GM23248 (cell line): ENCODE measurements at regions not wholly inside any gene's neighbourhood (a gene's known extent, or its start where the extent isn't known, plus 50 kb on each side); places are given as distances from the start of the nearest gene placed in this dataset.

Source experiments
- DNase-seq: peaks from one replicate; pipeline ENCODE4 v3.0.0-alpha.2; 2015
- H2AFZ ChIP-seq: fragments of 200-600 bp; sonication (generic); 2 replicates; pipeline ENCODE4 v1.6.1; 2016; ENCODE audit warnings: antibody characterized with exemption
- H3F3A ChIP-seq: fragments of 200-600 bp; sonication (generic); 2 replicates; pipeline ENCODE4 v1.6.1; 2016; ENCODE audit warnings: mild to moderate bottlenecking, antibody characterized with exemption, mixed run types; ENCODE audit not compliant: insufficient read depth
- H3K27ac ChIP-seq: fragments of 200-600 bp; sonication (generic); 2 replicates; pipeline ENCODE4 v1.5.1; 2016; ENCODE audit warnings: mild to moderate bottlenecking
- H3K27me3 ChIP-seq: fragments of 200-600 bp; sonication (generic); replicated peaks from 2 replicates; pipeline ENCODE4 v1.6.1; 2016; ENCODE audit warnings: mild to moderate bottlenecking; ENCODE audit not compliant: insufficient read depth
- H3K36me3 ChIP-seq: fragments of 200-600 bp; sonication (generic); 2 replicates; pipeline ENCODE4 v1.6.1; 2016; ENCODE audit warnings: low read depth, mild to moderate bottlenecking
- H3K4me1 ChIP-seq: fragments of 200-600 bp; sonication (generic); 2 replicates; pipeline ENCODE4 v1.6.1; 2016; ENCODE audit warnings: mild to moderate bottlenecking; ENCODE audit not compliant: insufficient read depth
- H3K4me2 ChIP-seq: fragments of 200-600 bp; sonication (generic); one replicate; pipeline ENCODE4 v1.6.1; 2016; ENCODE audit warnings: mild to moderate bottlenecking; ENCODE audit not compliant: unreplicated experiment
- H3K4me3 ChIP-seq: fragments of 200-600 bp; sonication (generic); 2 replicates; pipeline ENCODE4 v1.5.1; 2016; ENCODE audit warnings: mild to moderate bottlenecking
- H3K79me2 ChIP-seq: fragments of 200-600 bp; sonication (generic); 2 replicates; pipeline ENCODE4 v1.6.1; 2016; ENCODE audit warnings: mild to moderate bottlenecking; ENCODE audit not compliant: insufficient read depth
- H3K9ac ChIP-seq: fragments of 200-600 bp; sonication (generic); 2 replicates; pipeline ENCODE4 v1.6.1; 2016; ENCODE audit warnings: mild to moderate bottlenecking
- H3K9me2 ChIP-seq: fragments of 200-600 bp; sonication (generic); 2 replicates; pipeline ENCODE4 v1.6.1; 2016; ENCODE audit warnings: mixed run types, mild to moderate bottlenecking, moderate library complexity; ENCODE audit not compliant: insufficient read depth
- H3K9me3 ChIP-seq: fragments of 200-600 bp; sonication (generic); one replicate; pipeline ENCODE4 v1.6.1; 2017; ENCODE audit warnings: low read depth
- H4K20me1 ChIP-seq: fragments of 200-600 bp; sonication (generic); 2 replicates; pipeline ENCODE4 v1.6.0; 2016; ENCODE audit not compliant: insufficient read depth
- EZH2 ChIP-seq: fragments of 200-600 bp; sonication (generic); IDR thresholded peaks from 2 replicates; pipeline ENCODE4 v1.6.1; 2018; ENCODE audit warnings: antibody characterized with exemption, mild to moderate bottlenecking; ENCODE audit not compliant: insufficient read depth, poor library complexity, severe bottlenecking
- EZH2phosphoT487 ChIP-seq: fragments of 200-600 bp; sonication (generic); IDR thresholded peaks from 2 replicates; pipeline ENCODE4 v1.6.1; 2018; ENCODE audit warnings: antibody characterized with exemption, moderate library complexity, mild to moderate bottlenecking, low read depth; ENCODE audit not compliant: insufficient read depth
- WGBS, 2 experiments: methylation state at CpG; one replicate each; pipeline ENCODE4 v1.1.6; 2015 to 2017; ENCODE audit warnings: low lambda C conversion rate in 2 of 2, low coverage in 1 of 2; ENCODE audit errors: missing lambda C conversion rate in 2 of 2; 5-methylcytosine and 5-hydroxymethylcytosine counted together
- in situ Hi-C: fragments of 300-500 bp; cut with MboI; formaldehyde crosslinking; loops from 2 replicates; pipeline ENCODE4 v1.15.0; 2020

GRCh38 chr7:25996006-25996408, 156.0 kb upstream of the NFE2L3 start:
- in situ Hi-C loops = no loop called here
- no peaks in the 10 kb centered on the region for H3F3A ChIP-seq
- 40% methylated on average over 7 of the region's 7 CpGs for WGBS, 2 experiments
- no peaks in the 10 kb centered on the region for H4K20me1 ChIP-seq
- no peak overlapping the region for H3K9ac ChIP-seq
- no peak overlapping the region for H3K4me3 ChIP-seq
- no peaks in the 10 kb centered on the region for H3K9me3 ChIP-seq
- H3K27ac ChIP-seq = no peak overlapping the region
- no peaks in the 10 kb centered on the region for H3K27me3 ChIP-seq
- no peak for TF ChIP-seq EZH2
- TF ChIP-seq EZH2phosphoT487 = no peak
- H3K9me2 ChIP-seq = no peaks in the 10 kb centered on the region
- H3K4me2 ChIP-seq = no peak overlapping the region
- no peaks in the 10 kb centered on the region for H3K79me2 ChIP-seq
- H2AFZ ChIP-seq = no peak overlapping the region
- no peaks in the 10 kb centered on the region for H3K36me3 ChIP-seq
- DNase-seq = no peak
- no peaks in the 10 kb centered on the region for H3K4me1 ChIP-seq

DNA sequence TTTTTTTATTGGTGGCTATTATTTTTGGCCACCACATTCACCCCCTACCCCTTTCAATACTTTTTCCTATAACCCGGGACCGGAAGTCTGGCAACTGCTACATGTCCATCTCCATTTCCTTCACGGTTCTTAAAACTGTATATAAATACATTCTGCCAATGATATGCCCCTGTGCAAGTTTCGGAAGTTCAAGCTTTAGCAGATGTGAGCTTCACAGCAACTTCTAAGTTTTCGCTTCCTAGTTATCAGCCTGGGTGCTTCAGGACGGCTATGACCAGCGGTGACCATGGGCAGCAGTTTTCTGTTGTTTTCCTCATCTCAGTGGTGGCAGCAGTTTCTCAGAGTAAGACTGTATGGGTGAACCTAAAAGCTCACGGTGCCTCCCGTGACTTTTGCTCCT, 153.5 kb upstream of the NFE2L3 start:
- 71 to 79% methylated on average over 9 of the region's 9 CpGs for WGBS, 2 experiments
- no peaks in the 10 kb centered on the region for H3K9me2 ChIP-seq
- in situ Hi-C loops = no loop called here

DNA sequence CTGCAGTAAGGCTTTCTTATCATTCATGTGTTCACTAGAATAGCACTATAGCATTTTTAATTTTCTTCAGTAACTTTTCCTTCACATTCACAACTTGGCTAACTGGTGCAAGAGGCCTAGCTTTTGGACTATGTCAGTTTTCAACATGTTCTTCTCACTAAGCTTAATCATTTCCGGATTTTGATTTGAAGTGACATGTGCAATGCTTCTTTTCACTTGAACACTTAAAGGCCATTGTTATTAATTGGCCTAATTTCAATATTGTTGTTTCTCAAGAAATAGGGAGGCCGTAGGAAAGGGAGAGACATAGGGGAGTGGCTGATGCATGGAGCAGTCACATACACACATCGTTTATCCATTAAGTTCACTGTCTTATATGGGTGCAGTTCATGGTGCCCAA, 151.2 kb upstream of the NFE2L3 start:
- Histone ChIP-seq H3K9me2 (no peaks in the 10 kb centered on the region), H3K27ac (no peak overlapping the region), H4K20me1 (no peaks in the 10 kb centered on the region), H3K9ac (no peak overlapping the region), H3K79me2 (no peaks in the 10 kb centered on the region), H3K4me2 (no peak overlapping the region), H3K4me3 (no peak overlapping the region), H2AFZ (no peak overlapping the region), H3K9me3 (no peaks in the 10 kb centered on the region), H3F3A (no peaks in the 10 kb centered on the region), H3K36me3 (no peaks in the 10 kb centered on the region), H3K4me1 (no peaks in the 10 kb centered on the region), H3K27me3 (no peaks in the 10 kb centered on the region)
- WGBS, 2 experiments = 2 to 3% methylated on average over 3 of the region's 3 CpGs
- TF ChIP-seq EZH2 (no peak), EZH2phosphoT487 (no peak)
- no peak for DNase-seq
- in situ Hi-C loops = no loop called here

More for the DNA sequence above, 153.5 kb upstream of the NFE2L3 start:
- Histone ChIP-seq H2AFZ (no peak overlapping the region), H3K27me3 (no peaks in the 10 kb centered on the region), H3K36me3 (no peaks in the 10 kb centered on the region), H3K4me3 (no peak overlapping the region), H3F3A (no peaks in the 10 kb centered on the region), H3K79me2 (no peaks in the 10 kb centered on the region), H3K27ac (no peak overlapping the region), H4K20me1 (no peaks in the 10 kb centered on the region), H3K9me3 (no peaks in the 10 kb centered on the region), H3K4me1 (no peaks in the 10 kb centered on the region), H3K4me2 (no peak overlapping the region), H3K9ac (no peak overlapping the region)
- no peak for TF ChIP-seq EZH2
- no peak for TF ChIP-seq EZH2phosphoT487
- no peak for DNase-seq

DNA sequence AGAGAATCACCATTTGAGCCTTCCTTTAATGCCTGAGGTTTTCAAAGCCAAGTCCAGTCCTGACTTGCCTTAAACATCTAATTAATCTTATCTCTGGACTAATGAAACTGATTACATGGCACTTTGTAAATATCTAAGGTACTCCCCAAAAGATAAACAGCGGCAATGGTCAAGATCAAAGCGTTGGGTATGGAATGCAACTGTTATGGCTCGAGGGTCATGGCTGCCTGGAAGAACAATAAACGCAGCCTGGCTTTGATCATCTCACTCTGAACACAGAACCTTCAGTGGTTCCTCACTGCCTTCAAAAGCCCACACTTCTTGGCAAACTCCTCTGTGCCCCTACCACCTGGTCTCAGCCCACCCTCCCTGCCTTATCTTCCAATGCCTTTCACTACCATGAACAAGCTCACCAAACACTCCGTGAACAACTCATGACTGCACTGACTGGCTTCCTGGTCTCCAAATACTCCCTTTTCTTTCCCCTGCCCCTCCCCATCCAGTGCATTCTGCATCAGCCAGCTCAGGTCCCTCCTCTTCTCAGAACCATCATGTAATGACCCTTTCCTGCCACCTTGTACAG, 150.2 kb upstream of the NFE2L3 start:
- H3K27me3 ChIP-seq = no peaks in the 10 kb centered on the region
- no peaks in the 10 kb centered on the region for H4K20me1 ChIP-seq
- H3K9me2 ChIP-seq = no peaks in the 10 kb centered on the region
- in situ Hi-C loops = no loop called here
- no peaks in the 10 kb centered on the region for H3K4me1 ChIP-seq
- no peak for DNase-seq
- 54 to 63% methylated on average over 5 of the region's 5 CpGs for WGBS, 2 experiments
- no peak overlapping the region for H3K4me3 ChIP-seq
- H3K79me2 ChIP-seq = no peaks in the 10 kb centered on the region
- H2AFZ ChIP-seq = no peak overlapping the region
- TF ChIP-seq EZH2 (no peak), EZH2phosphoT487 (no peak)
- no peaks in the 10 kb centered on the region for H3K9me3 ChIP-seq
- H3K27ac ChIP-seq = no peak overlapping the region
- no peak overlapping the region for H3K9ac ChIP-seq
- H3K4me2 ChIP-seq = no peak overlapping the region
- H3K36me3 ChIP-seq = no peaks in the 10 kb centered on the region
- H3F3A ChIP-seq = no peaks in the 10 kb centered on the region

DNA sequence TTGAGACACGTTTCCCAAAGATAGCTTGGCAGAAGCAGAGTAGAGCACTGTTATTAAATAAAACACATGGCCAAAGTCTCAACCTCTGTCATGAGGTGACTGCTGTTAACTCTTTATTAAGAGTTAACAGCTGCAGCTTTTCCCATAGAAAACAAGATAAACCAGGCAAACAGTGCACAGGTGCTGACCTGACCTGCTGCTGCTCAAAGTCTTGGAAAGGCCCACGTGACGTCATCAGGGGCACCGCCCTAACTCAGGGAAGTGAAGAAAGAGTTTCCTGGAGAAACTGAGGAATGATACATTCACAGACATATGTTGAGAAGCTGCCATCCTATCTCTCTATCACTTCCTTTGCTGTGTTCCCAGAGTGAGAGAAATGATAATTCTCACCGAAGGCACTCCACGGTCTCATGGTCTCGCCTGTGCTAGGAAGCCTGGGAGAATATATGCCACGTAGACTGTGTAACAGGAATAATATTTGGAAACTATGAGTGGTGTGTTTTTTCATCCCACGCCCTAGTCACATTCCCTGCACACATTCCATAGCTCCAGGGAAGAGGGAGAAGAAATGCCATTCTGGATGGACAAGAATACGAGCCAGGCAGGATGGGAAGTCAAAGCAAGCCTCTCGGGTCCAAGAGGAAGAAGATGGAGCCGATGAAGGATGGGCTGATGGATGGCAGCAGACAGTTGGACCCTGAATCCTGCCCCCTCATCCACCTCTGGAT, 146.2 kb upstream of the NFE2L3 start:
- H3K27me3 ChIP-seq = no peaks in the 10 kb centered on the region
- H3K9me3 ChIP-seq = no peaks in the 10 kb centered on the region
- no peak for TF ChIP-seq EZH2phosphoT487
- TF ChIP-seq EZH2 = no peak
- no peak for DNase-seq
- H2AFZ ChIP-seq = no peak overlapping the region
- H3K9ac ChIP-seq = no peak overlapping the region
- no peak overlapping the region for H3K4me2 ChIP-seq
- H3K4me1 ChIP-seq = no peaks in the 10 kb centered on the region
- H3K79me2 ChIP-seq = no peaks in the 10 kb centered on the region
- no peaks in the 10 kb centered on the region for H4K20me1 ChIP-seq
- in situ Hi-C loops = no loop called here
- WGBS, 2 experiments = 49 to 57% methylated on average over 12 of the region's 12 CpGs
- no peak overlapping the region for H3K4me3 ChIP-seq
- no peaks in the 10 kb centered on the region for H3K9me2 ChIP-seq
- H3K36me3 ChIP-seq = no peaks in the 10 kb centered on the region
- H3K27ac ChIP-seq = no peak overlapping the region
- no peaks in the 10 kb centered on the region for H3F3A ChIP-seq
